RWPE1 (cell line): ENCODE measurements at regions not wholly inside any gene's neighbourhood (a gene's known extent, or its start where the extent isn't known, plus 50 kb on each side); places are given as distances from the start of the nearest gene placed in this dataset.
A peak's percentile ranks its signal among the peaks of the same experiment; 100 is the strongest.
"Not testable (repeated sequence)": the region's sequence is repeated elsewhere in the genome, so short reads cannot be mapped to it uniquely, and the experiment has no call there.

Experiments
- CTCF ChIA-PET: fragments of 350-600 bp; sonication (Branson Sonifier 250); formaldehyde crosslinking; extraction: SDS; loops from one replicate; lab custom pipeline; 2021; lab: Yijun Ruan, JAX
- POLR2A ChIA-PET: fragments of 400-600 bp; formaldehyde crosslinking; extraction: SDS; loops from one replicate; lab custom pipeline; 2020; ENCODE audit warnings: antibody characterized with exemption; ENCODE audit not compliant: low non-redundant PET; lab: Yijun Ruan, JAX
- DNase-seq: peaks from one replicate; pipeline ENCODE4 v3.0.0; 2012; ENCODE audit warnings: low spot score
- H3K27ac ChIP-seq: fragments of 450-650 bp; 2 replicates; pipeline ENCODE4 v1.5.1; 2017
- CTCF ChIP-seq: fragments of 450-650 bp; conservative IDR thresholded peaks from 2 replicates; pipeline ENCODE4 v1.5.1; 2017; ENCODE audit warnings: low read depth, mild to moderate bottlenecking

GRCh38 chr20:41734506-41734945 is 116.3 kb upstream of the CHD6 start:
- ChIA-PET POLR2A (no interaction called here), CTCF (interaction anchor here (0.5 to 1.9 kb wide), 32 partner anchors 9 to 1462 kb away, joined by 3 to 19 read pairs (median 3); partner anchors contain the start of gene LPIN3)
- H3K27ac ChIP-seq: no peak overlapping the region
- TF ChIP-seq CTCF: peak; percentile 99
- DNase-seq: peak; percentile 85

GRCh38 chr20:41733151-41733550 is 115.0 kb upstream of the CHD6 start:
- CTCF ChIA-PET: interaction anchor here (0.5 to 1.9 kb wide), 6 partner anchors 14 to 1676 kb away, joined by 3 to 19 read pairs (median 4); no protein-coding TSS in a partner anchor
- H3K27ac ChIP-seq: no peak overlapping the region
- no peak for DNase-seq
- POLR2A ChIA-PET: no interaction called here
- no peak for TF ChIP-seq CTCF

- CTCF ChIA-PET: interaction anchor here (0.6 to 2.7 kb wide), 2 partner anchors 7 to 519 kb away, joined by 3 to 16 read pairs; no protein-coding TSS in a partner anchor
- DNase-seq, POLR2A ChIA-PET, H3K27ac ChIP-seq: not testable (repeated sequence)
Measured at GRCh38 chr20:41731198-41731597, 113.0 kb upstream of the CHD6 start.

- H3K27ac ChIP-seq, POLR2A ChIA-PET, DNase-seq: not testable (repeated sequence)
- CTCF ChIA-PET: interaction anchor here (0.7 kb wide), 1 partner anchor 398 kb away, joined by 4 read pairs; no protein-coding TSS in a partner anchor
Measured at GRCh38 chr20:41727681-41728080, 109.5 kb upstream of the CHD6 start.

GRCh38 chr20:41726727-41727126 is 108.5 kb upstream of the CHD6 start:
- no peak for DNase-seq
- ChIA-PET POLR2A (no interaction called here), CTCF (interaction anchor here (0.6 to 2.1 kb wide), 3 partner anchors 8 to 1040 kb away, joined by 3 to 8 read pairs (median 4); no protein-coding TSS in a partner anchor)
- H3K27ac ChIP-seq: no peak overlapping the region
- no peak for TF ChIP-seq CTCF

- POLR2A ChIA-PET: no interaction called here
- CTCF ChIA-PET: interaction anchor here (0.6 to 1.2 kb wide), 3 partner anchors 15 to 330 kb away, joined by 3 to 7 read pairs (median 4); no protein-coding TSS in a partner anchor
- no peak overlapping the region for H3K27ac ChIP-seq
- DNase-seq: no peak
- TF ChIP-seq CTCF: no peak
Measured at GRCh38 chr20:41719151-41719550, 101.0 kb upstream of the CHD6 start.

GRCh38 chr20:41717483-41717882 is 99.3 kb upstream of the CHD6 start:
- POLR2A ChIA-PET: no interaction called here
- CTCF ChIA-PET: interaction anchor here (0.8 to 2.9 kb wide), 3 partner anchors 17 to 21 kb away, joined by 4 to 16 read pairs (median 8); no protein-coding TSS in a partner anchor
- no peak for TF ChIP-seq CTCF
- DNase-seq: no peak
- no peak overlapping the region for H3K27ac ChIP-seq
